Stomach (tissue), 8 donors: ENCODE measurements at regions not wholly inside any gene's neighbourhood (a gene's known extent, or its start where the extent isn't known, plus 50 kb on each side); places are given as distances from the start of the nearest gene placed in this dataset.

Source experiments
- DNase-seq, 2 donors: peaks; one replicate each; pipeline versions ENCODE4 v3.0.0 to v3.0.0-alpha.2; 2013 to 2019
- H3K27ac ChIP-seq, 5 donors: fragments of 200-600 bp in 4 of 5; sonication (generic) in 4 of 5; one replicate each; pipeline ENCODE4 v1.5.1; 2013 to 2019; ENCODE audit warnings: mild to moderate bottlenecking in 1 of 5, moderate library complexity in 1 of 5
- H3K27me3 ChIP-seq, 3 donors: fragments of 200-600 bp; sonication (generic); one replicate each; pipeline ENCODE4 v1.5.1; 2017 to 2019; ENCODE audit warnings: mixed run types in 1 of 3
- H3K36me3 ChIP-seq, 4 donors: fragments of 200-600 bp; sonication (generic); 1 replicate in 3 of 4; 2 replicates in 1 of 4; pipeline ENCODE4 v1.5.1; 2016 to 2019
- H3K4me1 ChIP-seq, 4 donors: fragments of 200-600 bp; sonication (generic); one replicate each; pipeline ENCODE4 v1.5.1; 2016 to 2019
- H3K4me3 ChIP-seq, 4 donors: fragments of 200-600 bp; sonication (generic) in 3 of 4; one replicate each; pipeline ENCODE4 v1.5.1; 2016 to 2019; ENCODE audit warnings: mild to moderate bottlenecking in 1 of 4
- H3K9me3 ChIP-seq, 4 donors: fragments of 200-600 bp; sonication (generic); one replicate each; pipeline ENCODE4 v1.5.1; 2016 to 2019
- CTCF ChIP-seq, 7 experiments: fragments of 450-650 bp in 4 of 7; fragments of 200-600 bp in 3 of 7; sonication (generic) in 3 of 7; IDR thresholded peaks; one replicate each; pipeline ENCODE4 v1.5.1; 2016 to 2019; ENCODE audit warnings: antibody characterized with exemption in 7 of 7, control low read depth in 2 of 7, mild to moderate bottlenecking in 1 of 7
- EP300 ChIP-seq: sonication (generic); formaldehyde crosslinking; IDR thresholded peaks from one replicate; pipeline ENCODE4 v1.6.1; 2017; ENCODE audit warnings: antibody characterized with exemption
- POLR2A ChIP-seq, 4 donors: fragments of 450-650 bp; IDR thresholded peaks; one replicate each; pipeline ENCODE4 v1.6.1; 2016; ENCODE audit warnings: antibody characterized with exemption in 4 of 4, control low read depth in 2 of 4, mild to moderate bottlenecking in 1 of 4, moderate library complexity in 1 of 4
- POLR2AphosphoS5 ChIP-seq, 3 donors: sonication (generic); formaldehyde crosslinking; IDR thresholded peaks; one replicate each; pipeline ENCODE4 v1.6.1; 2016; ENCODE audit warnings: antibody characterized with exemption in 3 of 3
- WGBS, 5 donors: extraction: QIAGEN DNeasy Blood & Tissue Kit in 3 of 5; methylation state at CpG; one replicate each; pipeline versions ENCODE4 v1.1.5 to v1.1.7; 2013 to 2018; 5-methylcytosine and 5-hydroxymethylcytosine counted together
- intact Hi-C: fragments of 100-400 bp; cut with DNase I; formaldehyde crosslinking; loops from one replicate; pipeline ENCODE4 v1.15.1; 2023; ENCODE audit warnings: low total_unique reads
- donor health status: healthy with polysubstance abuse.
- donor health status: Bipolar disorder and iron deficiency.
- donor health status: healthy.

- peaks cover 0 to 7% (median 0%) of the 10 kb centered on the region in 3 donors for H3K27me3 ChIP-seq
- DNase-seq: no peak
- intact Hi-C loops: no loop called here
- no peaks in the 10 kb centered on the region for H3K4me1 ChIP-seq
- no peaks in the 10 kb centered on the region for H3K36me3 ChIP-seq
- H3K9me3 ChIP-seq: no peaks in the 10 kb centered on the region
- 60 to 76% (median 69%) methylated on average over 3 of the region's 3 CpGs for WGBS, 5 donors
- TF ChIP-seq POLR2A (IDR thresholded peaks at IDR 0.05): no peak
- TF ChIP-seq POLR2AphosphoS5 (IDR thresholded peaks at IDR 0.05): no peak
- no peak for TF ChIP-seq EP300
- no peak for TF ChIP-seq CTCF (IDR thresholded peaks at IDR 0.05)
- H3K4me3 ChIP-seq: no peak overlapping the region
- H3K27ac ChIP-seq: no peak overlapping the region
Measured at GRCh38 chr18:62457877-62458276, 64.9 kb upstream of the ZCCHC2 start.

DNA sequence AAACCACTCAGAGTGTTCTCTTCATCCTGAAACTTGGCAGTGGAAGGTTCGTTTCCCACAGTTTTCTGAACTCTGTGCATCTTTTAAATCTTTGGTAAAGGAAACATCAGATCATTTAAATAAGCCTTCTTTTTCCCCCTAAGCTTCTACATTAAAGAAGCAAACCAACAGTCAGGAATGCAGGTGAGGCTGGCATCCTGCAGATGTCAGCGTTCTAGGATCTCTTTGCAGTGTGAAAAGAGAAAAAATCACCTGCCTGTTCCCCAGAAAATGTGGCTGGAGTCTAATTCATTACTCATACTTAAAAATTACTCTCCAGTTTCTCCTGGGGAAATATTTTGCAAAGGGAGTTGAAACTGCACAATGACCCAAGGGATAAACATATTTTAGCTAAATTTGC lies 64.5 kb upstream of the ZCCHC2 start:
- Histone ChIP-seq H3K27ac (no peak overlapping the region), H3K36me3 (no peaks in the 10 kb centered on the region), H3K9me3 (no peaks in the 10 kb centered on the region), H3K27me3 (peaks cover 0 to 7% (median 0%) of the 10 kb centered on the region in 3 donors), H3K4me3 (no peak overlapping the region), H3K4me1 (no peaks in the 10 kb centered on the region)
- DNase-seq: no peak
- 56 to 70% (median 65%) methylated on average over 2 of the region's 2 CpGs for WGBS, 5 donors
- intact Hi-C loops: no loop called here
- no peak for TF ChIP-seq POLR2AphosphoS5 (IDR thresholded peaks at IDR 0.05)
- no peak for TF ChIP-seq EP300
- TF ChIP-seq POLR2A (IDR thresholded peaks at IDR 0.05): no peak
- TF ChIP-seq CTCF (IDR thresholded peaks at IDR 0.05): no peak

GRCh38 chr18:62458868-62459716 lies 63.7 kb upstream of the ZCCHC2 start:
- WGBS, 5 donors: 83 to 89% (median 86%) methylated on average over 12 of the region's 12 CpGs
- DNase-seq: no peak
- Histone ChIP-seq H3K4me1 (no peaks in the 10 kb centered on the region), H3K9me3 (no peaks in the 10 kb centered on the region), H3K27ac (no peak overlapping the region), H3K27me3 (peaks cover 0 to 7% (median 0%) of the 10 kb centered on the region in 3 donors), H3K4me3 (no peak overlapping the region), H3K36me3 (no peaks in the 10 kb centered on the region)
- TF ChIP-seq EP300: no peak
- no peak for TF ChIP-seq POLR2A (IDR thresholded peaks at IDR 0.05)
- no peak for TF ChIP-seq CTCF (IDR thresholded peaks at IDR 0.05)
- TF ChIP-seq POLR2AphosphoS5 (IDR thresholded peaks at IDR 0.05): no peak
- intact Hi-C loops: no loop called here

DNA sequence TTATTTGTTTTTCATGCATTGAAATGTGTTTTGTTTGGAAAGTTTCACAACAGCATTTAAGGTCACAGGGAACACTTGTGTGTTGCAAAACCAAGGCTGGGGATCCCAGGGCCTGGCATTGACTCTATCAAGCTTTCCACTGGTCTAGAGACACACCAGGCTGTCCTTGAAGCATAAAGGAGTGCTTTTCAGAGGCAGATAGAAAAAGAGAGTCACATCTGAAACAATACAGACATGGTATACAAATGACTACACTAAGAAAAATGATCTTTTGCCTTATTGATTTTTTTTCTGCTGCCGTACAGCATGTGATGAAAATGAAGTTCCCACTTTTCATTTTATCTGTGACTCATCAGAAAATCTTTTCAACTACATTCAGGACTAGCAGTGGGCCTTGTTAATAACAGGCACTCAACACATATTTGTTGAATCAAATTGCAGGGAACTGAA lies 61.9 kb upstream of the ZCCHC2 start:
- no peak overlapping the region for H3K27ac ChIP-seq
- WGBS, 5 donors: 32 to 78% (median 75%) methylated on average over 1 of the region's 1 CpG

More for the DNA sequence above, 61.9 kb upstream of the ZCCHC2 start:
- no peak for DNase-seq
- H3K4me3 ChIP-seq: no peak overlapping the region
- H3K27me3 ChIP-seq: no peaks in the 10 kb centered on the region
- H3K36me3 ChIP-seq: no peaks in the 10 kb centered on the region
- H3K4me1 ChIP-seq: no peaks in the 10 kb centered on the region
- intact Hi-C loops: no loop called here
- no peak for TF ChIP-seq POLR2AphosphoS5 (IDR thresholded peaks at IDR 0.05)
- TF ChIP-seq CTCF (IDR thresholded peaks at IDR 0.05): no peak
- TF ChIP-seq EP300: no peak
- no peak for TF ChIP-seq POLR2A (IDR thresholded peaks at IDR 0.05)
- peaks cover 0 to 6% (median 0%) of the 10 kb centered on the region in 4 donors for H3K9me3 ChIP-seq
